ENCODE measurements at regions not wholly inside any gene's neighbourhood (a gene's known extent, or its start where the extent isn't known, plus 50 kb on each side); places are given as distances from the start of the nearest gene placed in this dataset.

DNA sequence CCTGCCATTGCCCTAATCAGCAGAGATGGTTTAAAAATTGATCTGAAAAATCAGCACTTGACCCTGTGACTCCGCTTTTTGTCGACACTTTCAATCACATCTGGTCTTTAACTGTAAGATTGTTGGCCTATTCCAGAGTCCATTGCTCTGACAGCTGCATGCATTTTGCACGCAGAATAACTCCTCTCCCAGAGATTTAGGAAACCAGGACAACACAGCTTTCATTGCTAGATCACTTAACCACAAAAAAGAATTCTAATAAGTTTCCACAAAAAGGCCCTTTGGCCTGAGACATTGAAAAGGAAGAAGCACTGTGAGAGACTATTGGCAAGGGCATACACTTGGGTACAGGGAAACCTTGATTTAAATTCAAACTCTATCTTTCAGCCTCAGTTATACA, 373.1 kb downstream of the TGFB2 start:
- no peak for ATAC-seq
- no peak for TF ChIP-seq KLF12 (CRISPR knock-in tag; IDR thresholded peaks at IDR 0.05; ENCODE audit: borderline replicate concordance)
- TF ChIP-seq, protein P1, sequence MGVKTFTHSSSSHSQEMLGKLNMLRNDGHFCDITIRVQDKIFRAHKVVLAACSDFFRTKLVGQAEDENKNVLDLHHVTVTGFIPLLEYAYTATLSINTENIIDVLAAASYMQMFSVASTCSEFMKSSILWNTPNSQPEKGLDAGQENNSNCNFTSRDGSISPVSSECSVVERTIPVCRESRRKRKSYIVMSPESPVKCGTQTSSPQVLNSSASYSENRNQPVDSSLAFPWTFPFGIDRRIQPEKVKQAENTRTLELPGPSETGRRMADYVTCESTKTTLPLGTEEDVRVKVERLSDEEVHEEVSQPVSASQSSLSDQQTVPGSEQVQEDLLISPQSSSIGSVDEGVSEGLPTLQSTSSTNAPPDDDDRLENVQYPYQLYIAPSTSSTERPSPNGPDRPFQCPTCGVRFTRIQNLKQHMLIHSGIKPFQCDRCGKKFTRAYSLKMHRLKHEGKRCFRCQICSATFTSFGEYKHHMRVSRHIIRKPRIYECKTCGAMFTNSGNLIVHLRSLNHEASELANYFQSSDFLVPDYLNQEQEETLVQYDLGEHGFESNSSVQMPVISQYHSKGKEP (CRISPR knock-in tag; IDR thresholded peaks at IDR 0.05), result no peak
- no peak for TF ChIP-seq ZNF367 (CRISPR knock-in tag; IDR thresholded peaks at IDR 0.05; ENCODE audit: borderline replicate concordance)
- TF ChIP-seq, protein P2, sequence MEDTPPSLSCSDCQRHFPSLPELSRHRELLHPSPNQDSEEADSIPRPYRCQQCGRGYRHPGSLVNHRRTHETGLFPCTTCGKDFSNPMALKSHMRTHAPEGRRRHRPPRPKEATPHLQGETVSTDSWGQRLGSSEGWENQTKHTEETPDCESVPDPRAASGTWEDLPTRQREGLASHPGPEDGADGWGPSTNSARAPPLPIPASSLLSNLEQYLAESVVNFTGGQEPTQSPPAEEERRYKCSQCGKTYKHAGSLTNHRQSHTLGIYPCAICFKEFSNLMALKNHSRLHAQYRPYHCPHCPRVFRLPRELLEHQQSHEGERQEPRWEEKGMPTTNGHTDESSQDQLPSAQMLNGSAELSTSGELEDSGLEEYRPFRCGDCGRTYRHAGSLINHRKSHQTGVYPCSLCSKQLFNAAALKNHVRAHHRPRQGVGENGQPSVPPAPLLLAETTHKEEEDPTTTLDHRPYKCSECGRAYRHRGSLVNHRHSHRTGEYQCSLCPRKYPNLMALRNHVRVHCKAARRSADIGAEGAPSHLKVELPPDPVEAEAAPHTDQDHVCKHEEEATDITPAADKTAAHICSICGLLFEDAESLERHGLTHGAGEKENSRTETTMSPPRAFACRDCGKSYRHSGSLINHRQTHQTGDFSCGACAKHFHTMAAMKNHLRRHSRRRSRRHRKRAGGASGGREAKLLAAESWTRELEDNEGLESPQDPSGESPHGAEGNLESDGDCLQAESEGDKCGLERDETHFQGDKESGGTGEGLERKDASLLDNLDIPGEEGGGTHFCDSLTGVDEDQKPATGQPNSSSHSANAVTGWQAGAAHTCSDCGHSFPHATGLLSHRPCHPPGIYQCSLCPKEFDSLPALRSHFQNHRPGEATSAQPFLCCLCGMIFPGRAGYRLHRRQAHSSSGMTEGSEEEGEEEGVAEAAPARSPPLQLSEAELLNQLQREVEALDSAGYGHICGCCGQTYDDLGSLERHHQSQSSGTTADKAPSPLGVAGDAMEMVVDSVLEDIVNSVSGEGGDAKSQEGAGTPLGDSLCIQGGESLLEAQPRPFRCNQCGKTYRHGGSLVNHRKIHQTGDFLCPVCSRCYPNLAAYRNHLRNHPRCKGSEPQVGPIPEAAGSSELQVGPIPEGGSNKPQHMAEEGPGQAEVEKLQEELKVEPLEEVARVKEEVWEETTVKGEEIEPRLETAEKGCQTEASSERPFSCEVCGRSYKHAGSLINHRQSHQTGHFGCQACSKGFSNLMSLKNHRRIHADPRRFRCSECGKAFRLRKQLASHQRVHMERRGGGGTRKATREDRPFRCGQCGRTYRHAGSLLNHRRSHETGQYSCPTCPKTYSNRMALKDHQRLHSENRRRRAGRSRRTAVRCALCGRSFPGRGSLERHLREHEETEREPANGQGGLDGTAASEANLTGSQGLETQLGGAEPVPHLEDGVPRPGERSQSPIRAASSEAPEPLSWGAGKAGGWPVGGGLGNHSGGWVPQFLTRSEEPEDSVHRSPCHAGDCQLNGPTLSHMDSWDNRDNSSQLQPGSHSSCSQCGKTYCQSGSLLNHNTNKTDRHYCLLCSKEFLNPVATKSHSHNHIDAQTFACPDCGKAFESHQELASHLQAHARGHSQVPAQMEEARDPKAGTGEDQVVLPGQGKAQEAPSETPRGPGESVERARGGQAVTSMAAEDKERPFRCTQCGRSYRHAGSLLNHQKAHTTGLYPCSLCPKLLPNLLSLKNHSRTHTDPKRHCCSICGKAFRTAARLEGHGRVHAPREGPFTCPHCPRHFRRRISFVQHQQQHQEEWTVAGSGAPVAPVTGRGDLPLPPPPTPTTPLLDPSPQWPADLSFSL (CRISPR knock-in tag; IDR thresholded peaks at IDR 0.05), result no peak
- TF ChIP-seq ZNF343 (CRISPR knock-in tag; IDR thresholded peaks at IDR 0.05), result no peak
- TF ChIP-seq, protein P3, sequence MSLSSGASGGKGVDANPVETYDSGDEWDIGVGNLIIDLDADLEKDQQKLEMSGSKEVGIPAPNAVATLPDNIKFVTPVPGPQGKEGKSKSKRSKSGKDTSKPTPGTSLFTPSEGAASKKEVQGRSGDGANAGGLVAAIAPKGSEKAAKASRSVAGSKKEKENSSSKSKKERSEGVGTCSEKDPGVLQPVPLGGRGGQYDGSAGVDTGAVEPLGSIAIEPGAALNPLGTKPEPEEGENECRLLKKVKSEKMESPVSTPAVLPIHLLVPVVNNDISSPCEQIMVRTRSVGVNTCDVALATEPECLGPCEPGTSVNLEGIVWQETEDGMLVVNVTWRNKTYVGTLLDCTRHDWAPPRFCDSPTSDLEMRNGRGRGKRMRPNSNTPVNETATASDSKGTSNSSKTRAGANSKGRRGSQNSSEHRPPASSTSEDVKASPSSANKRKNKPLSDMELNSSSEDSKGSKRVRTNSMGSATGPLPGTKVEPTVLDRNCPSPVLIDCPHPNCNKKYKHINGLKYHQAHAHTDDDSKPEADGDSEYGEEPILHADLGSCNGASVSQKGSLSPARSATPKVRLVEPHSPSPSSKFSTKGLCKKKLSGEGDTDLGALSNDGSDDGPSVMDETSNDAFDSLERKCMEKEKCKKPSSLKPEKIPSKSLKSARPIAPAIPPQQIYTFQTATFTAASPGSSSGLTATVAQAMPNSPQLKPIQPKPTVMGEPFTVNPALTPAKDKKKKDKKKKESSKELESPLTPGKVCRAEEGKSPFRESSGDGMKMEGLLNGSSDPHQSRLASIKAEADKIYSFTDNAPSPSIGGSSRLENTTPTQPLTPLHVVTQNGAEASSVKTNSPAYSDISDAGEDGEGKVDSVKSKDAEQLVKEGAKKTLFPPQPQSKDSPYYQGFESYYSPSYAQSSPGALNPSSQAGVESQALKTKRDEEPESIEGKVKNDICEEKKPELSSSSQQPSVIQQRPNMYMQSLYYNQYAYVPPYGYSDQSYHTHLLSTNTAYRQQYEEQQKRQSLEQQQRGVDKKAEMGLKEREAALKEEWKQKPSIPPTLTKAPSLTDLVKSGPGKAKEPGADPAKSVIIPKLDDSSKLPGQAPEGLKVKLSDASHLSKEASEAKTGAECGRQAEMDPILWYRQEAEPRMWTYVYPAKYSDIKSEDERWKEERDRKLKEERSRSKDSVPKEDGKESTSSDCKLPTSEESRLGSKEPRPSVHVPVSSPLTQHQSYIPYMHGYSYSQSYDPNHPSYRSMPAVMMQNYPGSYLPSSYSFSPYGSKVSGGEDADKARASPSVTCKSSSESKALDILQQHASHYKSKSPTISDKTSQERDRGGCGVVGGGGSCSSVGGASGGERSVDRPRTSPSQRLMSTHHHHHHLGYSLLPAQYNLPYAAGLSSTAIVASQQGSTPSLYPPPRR (CRISPR knock-in tag; IDR thresholded peaks at IDR 0.05; ENCODE audit: borderline replicate concordance), result no peak
- TF ChIP-seq, protein P4, sequence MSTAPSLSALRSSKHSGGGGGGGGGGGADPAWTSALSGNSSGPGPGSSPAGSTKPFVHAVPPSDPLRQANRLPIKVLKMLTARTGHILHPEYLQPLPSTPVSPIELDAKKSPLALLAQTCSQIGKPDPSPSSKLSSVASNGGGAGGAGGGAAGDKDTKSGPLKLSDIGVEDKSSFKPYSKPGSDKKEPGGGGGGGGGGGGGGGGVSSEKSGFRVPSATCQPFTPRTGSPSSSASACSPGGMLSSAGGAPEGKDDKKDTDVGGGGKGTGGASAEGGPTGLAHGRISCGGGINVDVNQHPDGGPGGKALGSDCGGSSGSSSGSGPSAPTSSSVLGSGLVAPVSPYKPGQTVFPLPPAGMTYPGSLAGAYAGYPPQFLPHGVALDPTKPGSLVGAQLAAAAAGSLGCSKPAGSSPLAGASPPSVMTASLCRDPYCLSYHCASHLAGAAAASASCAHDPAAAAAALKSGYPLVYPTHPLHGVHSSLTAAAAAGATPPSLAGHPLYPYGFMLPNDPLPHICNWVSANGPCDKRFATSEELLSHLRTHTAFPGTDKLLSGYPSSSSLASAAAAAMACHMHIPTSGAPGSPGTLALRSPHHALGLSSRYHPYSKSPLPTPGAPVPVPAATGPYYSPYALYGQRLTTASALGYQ (CRISPR knock-in tag; IDR thresholded peaks at IDR 0.05), result no peak
- TF ChIP-seq ZNF572 (CRISPR knock-in tag; IDR thresholded peaks at IDR 0.05), result no peak
- TF ChIP-seq JDP2 (CRISPR knock-in tag; IDR thresholded peaks at IDR 0.05; ENCODE audit: borderline replicate concordance), result no peak

More for the DNA sequence above, 373.1 kb downstream of the TGFB2 start:
- H3K27ac ChIP-seq (ENCODE audit: extremely low read length, insufficient read depth, low read length), result no peak overlapping the region
- CTCF ChIA-PET (ENCODE audit: low intra/inter-chr PET ratio, low total read pairs), result no interaction called here
- H3K9me3 ChIP-seq (ENCODE audit: low read length), result no peaks in the 10 kb centered on the region
- DNase-seq (ENCODE audit: low spot score), result no peak
- no peaks in the 10 kb centered on the region for H3K27me3 ChIP-seq (ENCODE audit: control insufficient read depth in 1 of 2, insufficient read depth in 2 of 2, low read length in 2 of 2)
- no peak overlapping the region for H3K4me3 ChIP-seq (replicated peaks in 1 of 3; ENCODE audit: insufficient read depth in 1 of 3, low read depth in 2 of 3, low read length in 3 of 3)
- intact Hi-C loops (cut with micrococcal nuclease; ENCODE audit: unreplicated experiment) (no loop called here), in situ Hi-C loops (cut with HindIII; ENCODE audit: extremely low pct_ligation_motif_present, low pct_unique_long_range_greater_than_20kb) (no loop called here)
- no peak overlapping the region for H3K4me2 ChIP-seq (ENCODE audit: low read depth, low read length)
- H4K20me1 ChIP-seq (ENCODE audit: insufficient read depth, low read length), result no peaks in the 10 kb centered on the region
- POLR2A ChIA-PET, result no interaction called here
- H3K9ac ChIP-seq (ENCODE audit: insufficient read depth, low read depth, low read length), result no peak overlapping the region
- no peaks in the 10 kb centered on the region for H3K4me1 ChIP-seq (ENCODE audit: insufficient read depth, low read length)
- no peaks in the 10 kb centered on the region for H3K79me2 ChIP-seq (ENCODE audit: insufficient read depth, low read length)
- WGBS (ENCODE audit: low lambda C conversion rate), result 3% methylated on average over 3 of the region's 3 CpGs
- no peaks in the 10 kb centered on the region for H3K36me3 ChIP-seq (replicated peaks in 1 of 2; ENCODE audit: control insufficient read depth in 1 of 2, insufficient read depth in 2 of 2, low read length in 2 of 2)
- BruUV-seq (replicated peaks), result no TSS peak
- no peak for FAIRE-seq
- H2AFZ ChIP-seq (ENCODE audit: low read length), result no peak overlapping the region

Measured in HepG2 (cell line).